T1000 (cell line): ENCODE measurements at regions not wholly inside any gene's neighbourhood (a gene's known extent, or its start where the extent isn't known, plus 50 kb on each side); places are given as distances from the start of the nearest gene placed in this dataset.

ENCODE experiments used
- DNase-seq: peaks from one replicate; lab custom pipeline; 2025; ENCODE audit warnings: mixed read lengths; lab: John Stamatoyannopoulos, UW

DNA sequence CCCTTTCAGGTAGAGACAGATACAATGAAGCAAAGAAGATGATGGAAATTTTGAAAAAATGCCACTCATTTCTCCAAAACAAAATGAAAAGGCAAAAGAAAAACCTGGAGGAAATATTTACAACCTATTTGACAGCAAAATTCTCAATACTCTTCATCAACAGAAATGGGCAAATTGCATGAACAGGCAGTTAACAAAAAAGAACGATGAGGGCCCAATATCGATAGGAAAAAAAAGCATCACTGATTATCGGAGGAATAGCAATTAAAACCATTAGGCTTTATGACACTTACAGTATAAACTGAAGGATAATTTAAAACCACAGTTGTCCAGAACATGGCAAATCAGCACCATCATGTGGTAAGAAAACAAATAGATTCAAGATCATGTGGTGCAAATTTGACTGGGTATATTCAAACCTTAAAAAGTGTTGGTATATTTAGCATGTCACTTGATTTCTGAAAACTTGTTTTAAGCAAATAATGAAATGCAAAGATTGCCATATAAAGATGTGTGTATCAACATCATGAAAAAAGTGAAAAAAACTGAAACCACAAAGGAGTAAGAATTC lies 222.9 kb downstream of the BRD1 start:
- DNase-seq: no peak

DNA sequence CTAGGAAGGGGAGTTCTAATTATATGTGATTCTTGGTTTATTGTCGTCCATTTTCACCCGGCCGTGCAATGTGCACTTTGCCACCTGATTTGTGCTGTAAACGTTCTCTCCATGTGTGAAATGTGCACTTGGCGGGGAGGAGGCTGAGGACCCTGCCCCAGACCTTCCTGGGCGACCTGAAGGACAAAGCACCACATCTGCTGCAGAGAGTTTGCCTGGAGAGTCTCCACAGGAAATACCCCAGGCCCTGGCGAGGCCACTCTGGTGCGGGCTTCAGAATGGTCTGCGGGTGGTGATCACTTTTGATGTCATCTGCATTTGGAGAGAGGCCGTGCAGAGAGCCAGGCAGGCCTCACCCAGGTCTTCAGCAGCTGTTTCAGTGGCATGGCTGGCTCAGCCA lies 224.7 kb downstream of the BRD1 start:
- DNase-seq: no peak

DNA sequence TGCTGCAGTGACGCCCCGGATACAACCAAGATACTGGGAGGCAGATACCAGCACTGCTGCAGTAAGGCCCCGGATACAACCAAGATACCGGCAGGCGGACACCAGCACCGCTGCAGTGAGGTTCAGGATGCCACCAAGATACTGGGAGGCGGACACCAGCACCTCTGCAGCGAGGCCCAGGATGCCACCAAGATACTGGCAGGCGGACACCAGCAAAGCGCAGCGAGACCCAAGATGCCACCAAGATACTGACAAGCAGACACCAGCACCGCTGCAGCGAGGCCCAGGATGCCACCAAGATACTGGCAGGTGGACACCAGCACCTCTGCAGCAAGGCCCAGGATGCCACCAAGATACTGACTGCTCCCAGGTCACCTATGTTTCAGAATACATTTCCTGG lies 225.2 kb downstream of the BRD1 start:
- DNase-seq: no peak

DNA sequence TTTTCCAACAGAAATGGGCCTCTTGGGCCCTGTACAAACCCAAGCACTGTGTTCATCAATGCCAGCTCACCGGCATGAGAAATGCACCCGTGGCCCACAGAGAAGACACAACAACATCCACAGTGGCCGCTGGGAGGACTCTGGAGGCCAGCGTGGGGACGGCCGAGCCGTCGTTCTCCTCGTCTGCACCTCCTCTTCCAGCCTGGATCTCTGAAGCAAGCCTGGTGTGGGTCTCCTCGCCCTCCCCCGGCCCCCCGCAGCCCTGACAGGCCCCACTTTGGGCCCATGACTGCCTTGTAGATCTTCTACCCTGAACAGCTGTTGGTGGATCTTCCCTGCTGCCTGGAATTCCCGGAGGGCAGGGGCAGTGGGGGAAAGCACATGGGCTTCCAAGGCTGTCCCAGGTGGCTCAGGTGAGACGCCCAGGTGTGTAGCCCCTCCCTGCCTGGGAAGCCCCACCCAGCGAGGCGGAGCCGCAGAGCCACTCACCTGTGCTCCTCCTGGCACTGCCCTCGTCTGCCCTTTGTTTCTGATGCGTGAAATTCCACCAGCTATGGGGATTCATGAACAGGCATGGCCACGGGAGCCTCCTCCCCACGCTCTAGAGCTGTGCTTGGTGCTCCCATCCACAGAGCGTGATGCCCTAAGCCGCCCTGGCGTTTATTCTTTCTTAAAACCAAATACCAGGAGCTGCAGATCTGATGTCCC lies 225.9 kb downstream of the BRD1 start:
- no peak for DNase-seq

DNA sequence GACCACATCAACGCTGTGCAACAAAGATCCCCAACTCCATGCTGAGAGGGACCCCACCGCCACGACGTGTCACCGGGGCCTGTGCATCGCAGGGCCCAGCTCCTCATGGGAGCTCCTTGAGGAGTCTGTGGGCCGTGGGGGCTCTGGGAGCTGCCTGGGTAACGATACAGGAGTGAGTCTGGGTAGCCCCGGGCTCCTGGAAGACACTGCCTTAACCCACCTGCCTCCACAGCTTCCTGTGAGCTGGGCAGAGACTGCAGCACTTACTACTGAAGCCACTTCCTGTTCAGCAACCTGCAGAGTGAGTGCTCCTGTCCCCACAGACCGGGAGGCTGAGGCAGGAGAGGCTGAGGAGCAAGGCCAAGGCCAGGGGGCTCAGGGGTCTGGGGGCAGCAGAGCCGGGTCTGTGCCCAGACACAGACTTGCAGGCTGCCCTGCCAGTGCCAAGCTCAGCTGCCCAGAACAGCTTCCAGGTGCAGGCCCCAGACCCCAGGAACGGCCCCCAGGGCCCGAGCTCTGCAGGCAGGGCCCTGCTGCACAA lies 226.7 kb downstream of the BRD1 start:
- no peak for DNase-seq

DNA sequence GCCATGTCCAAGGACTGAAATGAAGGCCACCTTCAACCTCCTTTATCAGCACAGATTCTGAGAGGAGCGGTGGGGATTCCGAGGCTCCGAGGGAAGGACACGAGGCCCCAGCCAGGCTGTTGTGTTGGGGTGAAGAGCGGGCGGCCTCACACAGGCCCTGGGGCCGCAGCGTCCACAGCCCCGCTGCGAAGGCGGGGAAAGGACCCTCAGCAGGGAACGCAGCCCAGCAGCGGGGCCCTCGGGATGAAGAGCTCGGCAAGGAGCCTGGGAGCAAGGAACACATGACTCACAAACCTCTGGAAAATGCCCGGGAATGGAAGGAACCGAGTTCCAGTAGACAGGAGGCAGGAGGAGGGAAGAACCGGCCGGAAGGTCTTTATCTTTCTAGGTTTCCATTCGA lies 227.2 kb downstream of the BRD1 start:
- DNase-seq: no peak

DNA sequence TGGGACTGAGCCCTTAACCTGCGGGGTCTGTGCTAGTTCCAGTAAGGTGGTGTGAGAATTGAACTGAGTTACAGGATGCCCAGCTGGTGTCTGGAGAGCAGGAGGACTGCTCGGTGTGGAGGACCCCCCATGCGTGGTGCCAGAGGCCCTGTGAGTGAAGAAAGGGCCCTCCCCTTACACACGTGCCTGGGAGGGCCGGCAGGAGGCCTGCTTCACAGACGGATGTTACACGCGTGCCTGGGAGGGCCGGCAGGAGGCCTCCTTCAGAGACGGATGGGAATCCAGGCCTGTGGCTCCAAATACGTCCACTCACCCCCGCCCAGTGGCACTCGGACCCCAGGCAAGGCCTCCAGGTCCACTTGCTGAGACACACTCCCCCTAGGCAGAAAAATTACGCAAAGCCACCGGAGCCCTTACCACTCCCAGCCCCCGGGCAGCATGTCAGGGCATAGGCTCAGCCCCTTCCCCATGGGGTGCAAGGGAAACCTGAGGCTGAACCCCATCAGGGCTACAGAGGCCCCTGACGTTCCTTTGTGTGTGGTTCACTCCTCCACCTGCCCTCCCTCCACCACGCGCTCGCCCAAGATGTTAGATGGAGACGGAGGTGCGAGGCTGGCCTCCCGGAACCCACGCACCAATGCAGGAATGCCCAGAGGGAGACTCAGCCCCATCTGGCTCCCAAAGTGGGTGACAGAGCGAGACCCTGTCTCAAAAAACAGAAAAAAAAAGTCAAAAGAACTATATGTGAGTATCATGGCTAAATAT lies 227.8 kb downstream of the BRD1 start:
- no peak for DNase-seq

DNA sequence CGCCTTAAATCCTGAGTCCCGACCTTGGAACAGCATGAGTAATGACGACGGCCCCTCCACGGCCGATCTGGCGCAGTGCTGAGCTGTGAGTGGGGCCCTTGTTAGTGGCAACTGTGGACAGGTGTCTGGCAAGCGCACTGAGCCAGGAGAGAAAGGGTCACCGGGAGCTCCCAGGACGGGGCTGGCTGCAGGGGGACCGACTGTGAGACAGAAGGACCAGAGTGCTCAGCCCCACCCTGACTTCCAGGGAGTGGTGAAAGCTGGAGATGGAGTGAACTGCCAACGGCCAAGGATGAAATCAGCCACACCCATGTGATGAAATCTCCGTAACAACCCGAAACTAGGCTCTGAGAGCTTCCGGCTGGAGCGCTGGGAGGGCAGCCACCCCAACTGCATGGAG lies 228.6 kb downstream of the BRD1 start:
- DNase-seq: no peak

DNA sequence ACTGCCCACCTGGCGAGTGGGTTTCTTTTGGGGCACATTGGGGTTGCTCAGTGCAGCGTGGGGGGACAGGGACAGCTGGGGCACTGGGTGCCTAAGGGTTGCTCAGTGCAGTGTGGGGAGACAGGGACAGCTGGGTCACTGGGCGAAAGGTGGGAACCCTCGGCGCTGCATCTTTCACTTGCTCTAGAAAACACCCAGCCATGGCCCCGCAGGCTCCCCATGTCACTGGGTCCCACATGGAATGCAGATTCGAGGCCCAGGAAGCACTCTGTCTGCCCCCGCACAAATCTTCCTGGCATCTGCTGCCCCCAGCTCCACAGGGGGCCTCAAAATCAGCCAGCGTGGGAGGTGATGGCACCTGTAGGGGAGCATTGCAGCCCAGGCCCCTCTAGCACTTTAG lies 229.3 kb downstream of the BRD1 start:
- no peak for DNase-seq

DNA sequence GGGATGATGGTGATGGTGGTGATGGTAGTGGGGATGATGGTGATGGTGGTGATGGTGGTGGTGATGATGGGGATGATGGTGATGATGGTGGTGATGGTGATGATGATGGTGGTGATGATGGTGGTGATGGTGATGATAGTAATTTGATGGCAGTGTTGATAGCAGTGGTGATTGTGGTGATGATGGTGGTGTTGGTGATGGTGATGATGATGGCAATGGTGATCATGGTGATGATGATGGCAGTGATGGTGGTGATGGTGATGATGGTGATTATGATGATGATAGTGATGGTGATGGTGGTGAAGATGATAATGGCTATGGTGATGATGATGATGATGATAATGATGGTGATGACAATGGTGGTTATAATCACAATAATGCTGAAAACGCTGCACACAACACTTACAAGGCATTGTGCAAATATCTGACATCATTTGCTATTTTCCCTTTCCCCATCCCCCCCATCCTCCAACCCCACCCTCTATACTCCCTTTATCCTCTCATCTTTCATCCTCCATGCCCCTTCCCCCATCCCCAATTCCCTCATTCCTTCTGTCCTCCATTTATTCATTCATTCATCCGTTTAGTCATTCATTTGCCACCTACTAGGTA lies 230.1 kb downstream of the BRD1 start:
- no peak for DNase-seq

DNA sequence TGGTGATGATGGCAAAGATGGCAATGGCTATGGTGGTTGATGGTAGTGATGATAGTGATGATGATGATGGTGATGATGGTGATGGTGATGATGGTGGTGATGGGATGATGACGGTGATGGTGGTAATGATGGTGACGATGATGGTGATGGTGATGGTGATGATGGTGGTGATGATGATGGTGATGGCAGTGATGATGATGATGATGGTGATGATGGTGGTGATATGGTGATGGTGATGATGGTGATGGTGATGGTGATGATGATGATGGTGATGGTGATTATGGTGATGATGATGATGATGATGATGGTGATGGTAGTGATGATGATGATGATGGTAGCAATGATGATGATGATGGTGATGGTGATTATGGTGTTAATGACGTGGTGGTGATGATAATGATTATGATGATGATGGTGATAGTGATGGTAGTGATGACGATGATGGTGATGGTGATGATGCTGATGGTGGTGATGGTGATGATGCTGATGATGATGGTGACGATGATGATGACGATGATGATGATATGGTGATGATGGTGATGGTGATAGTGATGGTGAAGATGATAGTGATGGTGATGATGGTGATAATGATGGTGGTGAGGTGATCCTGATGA lies 232.1 kb downstream of the BRD1 start:
- no peak for DNase-seq

DNA sequence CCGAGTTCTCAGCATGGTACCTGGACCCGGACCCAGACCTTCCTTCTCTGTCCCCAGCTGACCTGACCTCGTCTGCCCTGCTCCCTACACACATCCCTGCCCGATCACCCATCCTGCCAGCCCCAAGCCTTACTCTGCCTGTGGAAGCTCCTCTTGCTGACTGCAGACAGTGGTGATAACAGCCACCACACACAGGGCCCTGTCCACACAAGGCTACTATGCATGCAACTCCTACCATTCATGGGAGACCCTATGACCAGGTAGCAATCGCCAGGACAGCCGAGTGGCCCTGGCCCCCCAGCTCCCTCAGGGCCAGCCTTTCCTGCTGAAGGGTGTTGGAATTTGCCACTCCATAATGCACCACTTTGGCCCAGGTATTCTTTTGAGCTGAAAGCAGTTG lies 233.6 kb downstream of the BRD1 start:
- DNase-seq: no peak

DNA sequence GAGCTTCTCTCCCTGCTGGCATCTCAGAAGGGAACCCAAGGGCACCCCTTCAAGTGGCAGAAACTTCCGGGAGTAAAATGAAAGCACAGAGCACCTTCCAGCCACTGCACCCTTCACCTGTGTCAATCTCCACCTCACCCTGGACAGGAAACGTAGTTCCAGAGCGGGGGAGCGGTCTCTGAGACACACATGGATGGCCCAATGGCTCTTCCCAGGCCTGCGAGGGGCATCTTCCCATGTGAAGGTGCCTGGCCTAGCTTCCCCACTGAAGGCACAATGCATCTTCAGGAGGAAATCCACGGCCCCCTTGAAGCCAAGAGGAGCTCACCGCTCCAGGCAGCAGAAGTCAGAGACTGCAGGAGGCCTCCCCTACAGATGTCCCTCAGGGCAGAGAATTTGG lies 234.2 kb downstream of the BRD1 start:
- no peak for DNase-seq

DNA sequence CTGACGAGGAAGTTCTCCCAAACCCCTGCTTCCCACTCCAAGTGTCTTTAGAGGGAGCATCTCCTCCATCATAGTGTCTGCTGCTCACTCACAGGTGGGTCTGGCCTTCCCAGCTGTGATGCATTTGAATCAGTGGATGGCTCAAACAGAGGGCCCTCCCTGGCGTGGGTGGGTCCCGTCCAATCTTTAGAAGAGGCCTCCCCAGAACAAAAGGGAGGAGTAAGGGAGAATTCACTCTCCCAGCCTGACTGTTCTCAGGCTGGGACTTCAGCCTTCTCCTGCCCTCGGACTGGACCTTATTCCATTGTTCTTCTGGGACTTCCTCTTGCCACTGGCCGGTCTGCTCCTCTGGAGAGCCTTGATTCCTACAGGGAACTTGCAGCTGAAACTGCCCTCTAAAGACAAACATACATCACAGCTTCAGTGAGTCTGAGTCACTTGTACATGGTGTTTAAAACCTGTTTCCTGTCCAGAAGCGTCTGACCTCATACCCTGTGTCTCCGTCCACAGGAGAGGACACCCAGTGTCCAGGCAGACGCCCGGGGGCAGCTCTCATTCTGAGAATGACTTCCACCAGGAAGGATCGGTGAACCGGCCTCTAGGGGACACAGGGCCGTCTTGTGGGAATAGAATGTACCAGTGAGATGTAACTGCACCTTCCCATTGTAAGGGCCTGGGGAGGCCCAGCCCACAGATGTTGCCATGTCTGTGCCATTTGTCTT lies 234.7 kb downstream of the BRD1 start:
- no peak for DNase-seq

DNA sequence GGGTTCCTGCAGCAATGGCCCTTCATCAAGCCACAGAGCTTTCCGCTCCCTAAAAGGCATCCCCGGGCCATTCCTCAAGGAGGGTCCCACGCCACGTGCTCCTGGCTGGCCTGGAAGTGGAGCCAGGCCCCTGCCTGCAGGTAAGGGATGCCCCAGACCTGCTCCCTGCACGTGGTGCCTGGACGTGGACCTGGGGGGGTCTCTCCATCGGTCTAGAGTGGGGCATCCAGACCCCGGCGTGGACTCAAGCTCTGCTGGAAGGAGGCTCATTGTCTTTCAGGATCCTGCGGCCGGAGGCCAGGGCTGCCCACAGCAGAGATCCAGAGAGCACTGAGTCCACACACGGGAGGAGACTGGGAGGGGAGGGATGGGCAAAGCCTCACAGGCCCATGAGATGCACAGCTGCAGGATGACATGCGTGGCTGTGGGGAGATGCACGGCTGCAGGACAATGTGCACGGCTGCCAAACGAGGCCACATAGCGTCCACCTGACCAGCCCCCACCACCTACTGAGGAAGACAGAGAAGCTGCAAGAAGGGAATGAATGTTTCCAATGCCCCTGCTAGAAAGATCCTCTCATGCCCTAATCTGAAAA lies 236.7 kb downstream of the BRD1 start:
- no peak for DNase-seq

DNA sequence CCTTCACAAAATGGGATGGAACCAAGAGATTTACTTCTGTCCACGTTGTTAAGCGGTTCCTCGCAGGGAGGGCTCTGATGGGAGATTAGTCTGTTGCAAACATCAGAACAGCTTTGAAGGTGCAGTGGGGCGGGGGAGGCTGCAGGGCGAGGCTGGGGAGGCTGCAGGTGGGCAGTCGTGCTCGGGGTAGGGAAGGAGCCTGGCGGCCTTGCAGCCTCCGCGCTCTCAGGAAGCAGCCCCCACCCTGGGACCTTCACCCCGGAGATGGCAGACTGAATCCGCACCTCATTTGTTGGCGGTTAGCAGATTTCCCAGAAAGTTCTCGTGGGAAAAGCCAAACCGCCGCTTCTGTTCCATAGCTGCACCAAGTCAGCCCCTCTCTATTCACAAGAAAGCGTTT lies 237.3 kb downstream of the BRD1 start:
- DNase-seq: no peak

DNA sequence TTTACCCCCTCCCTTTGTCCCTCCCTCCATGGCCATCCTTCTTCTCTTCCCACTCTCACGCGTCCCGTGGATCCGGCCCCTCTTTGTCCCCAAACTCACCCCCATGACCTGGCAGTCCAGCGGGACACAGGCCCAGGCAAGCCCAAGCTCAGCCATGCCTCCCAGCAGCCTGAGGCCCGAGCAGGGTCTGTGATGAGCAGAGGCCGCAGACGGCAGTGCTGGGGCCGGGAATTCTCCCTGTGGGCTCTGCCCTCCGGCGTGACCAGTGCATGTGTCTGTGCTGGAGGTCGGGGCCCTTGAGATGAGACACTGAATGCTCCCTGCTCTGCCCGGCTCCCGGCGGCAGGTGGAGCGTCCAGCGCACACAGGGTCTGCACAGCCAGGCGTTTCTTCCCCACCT lies 237.9 kb downstream of the BRD1 start:
- no peak for DNase-seq

DNA sequence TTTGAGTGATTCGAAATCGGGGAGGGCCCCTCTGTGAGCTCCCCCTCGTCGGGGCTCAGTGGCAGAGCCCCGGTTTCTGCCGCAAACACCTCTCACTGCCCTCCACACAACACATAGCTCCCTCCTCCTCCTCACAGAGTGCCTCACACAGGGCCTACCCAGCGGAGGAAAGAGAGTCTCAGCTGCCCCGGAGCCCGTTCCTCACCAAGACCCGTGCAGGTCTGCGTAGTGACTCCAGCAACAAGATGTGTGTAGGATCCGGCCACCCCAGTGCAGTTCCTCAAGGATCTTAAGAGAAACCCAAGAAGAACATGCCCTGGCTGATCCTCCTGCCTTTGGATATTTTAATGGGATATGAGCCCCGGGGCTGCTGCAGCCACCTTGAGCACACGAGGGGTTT lies 238.4 kb downstream of the BRD1 start:
- no peak for DNase-seq

DNA sequence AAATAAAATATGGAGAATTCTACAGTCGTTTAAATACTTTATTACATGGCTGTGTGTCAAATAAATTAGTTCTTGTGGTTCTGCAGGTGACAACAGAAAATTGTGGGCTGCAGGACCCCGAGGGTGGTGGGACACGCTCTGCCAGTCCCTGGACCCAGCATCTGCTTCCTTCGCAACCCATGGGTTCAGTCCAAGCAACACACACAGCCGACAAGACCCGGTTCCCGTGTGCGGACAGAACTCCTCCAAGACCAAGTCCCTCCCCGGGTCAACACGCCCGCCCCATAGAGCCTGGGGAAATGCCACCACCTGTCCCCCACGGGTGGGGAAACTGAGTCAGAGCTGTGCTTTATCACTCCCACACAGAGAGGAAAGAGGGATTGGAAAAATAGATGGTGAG lies 238.9 kb downstream of the BRD1 start:
- DNase-seq: no peak

DNA sequence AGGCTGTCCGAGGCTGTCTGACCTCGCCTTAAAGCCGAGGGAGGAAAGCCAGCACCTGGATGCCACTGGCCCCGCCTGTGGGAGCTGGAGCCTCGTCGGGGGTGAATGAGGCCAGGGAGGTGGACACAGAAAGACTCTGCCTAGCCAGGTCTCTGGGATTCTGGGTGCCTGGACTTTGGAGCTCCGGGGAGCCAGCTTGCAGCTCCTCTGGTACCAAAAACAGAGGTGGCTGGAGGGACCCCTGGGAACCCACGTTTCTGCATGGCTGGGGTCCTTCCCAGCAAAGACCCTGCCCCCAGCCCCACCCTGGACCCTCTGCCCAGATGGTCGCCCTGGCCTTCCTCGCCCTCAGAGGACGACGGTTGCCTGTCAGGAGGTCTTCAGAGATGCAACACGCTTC lies 239.7 kb downstream of the BRD1 start:
- no peak for DNase-seq

DNA sequence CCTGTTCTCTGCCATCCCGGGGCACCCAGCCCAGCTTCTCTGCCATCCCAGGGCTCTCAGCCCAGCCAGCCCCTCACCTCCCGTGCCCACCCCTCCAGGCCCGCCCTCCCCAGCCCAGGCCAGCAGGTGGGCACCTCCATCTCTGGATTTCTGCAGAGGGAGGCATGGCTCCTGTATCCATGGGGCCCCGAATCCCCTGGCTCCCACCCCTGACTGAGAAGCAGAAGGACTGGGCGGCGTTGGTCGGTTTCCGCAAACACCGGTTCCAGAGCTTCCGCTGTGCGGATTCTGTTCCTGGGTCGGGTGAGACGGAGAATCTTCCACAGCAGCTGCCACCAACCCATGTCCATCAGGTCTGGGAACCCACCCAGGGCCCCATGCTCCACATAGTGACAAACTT lies 240.3 kb downstream of the BRD1 start:
- DNase-seq: no peak
